GM12878 (cell line): ENCODE measurements at regions not wholly inside any gene's neighbourhood (a gene's known extent, or its start where the extent isn't known, plus 50 kb on each side); places are given as distances from the start of the nearest gene placed in this dataset.

Source experiments
- ATAC-seq: fragments of 200-7000 bp; cut with Tn5 transposase; 3 replicates; pipeline ENCODE4 v1.9.1; 2020; ENCODE audit warnings: mild to moderate bottlenecking, moderate library complexity
- BruUV-seq: library from RNA; stranded (reverse); fragments of 400-500 nt; replicated peaks from 2 replicates; lab custom pipeline; 2021; lab: Mats Ljungman, UMichigan
- CTCF ChIA-PET: fragments of 300-600 bp; sonication (Branson Sonifier 250); formaldehyde crosslinking; extraction: SDS; loops from one replicate; lab custom pipeline; 2021; ENCODE audit warnings: inconsistent platforms; lab: Yijun Ruan, JAX
- POLR2A ChIA-PET: fragments of 350-600 bp; formaldehyde crosslinking; extraction: SDS; loops from one replicate; lab custom pipeline; 2021; ENCODE audit warnings: inconsistent platforms; lab: Charles Lee
- RAD21 ChIA-PET: fragments of 300-600 bp; sonication (Branson Sonifier 250); formaldehyde crosslinking; loops from one replicate; lab custom pipeline; 2023; ENCODE audit warnings: antibody characterized with exemption; ENCODE audit not compliant: unreplicated experiment; lab: Charles Lee
- SMC1A ChIA-PET: fragments of 300-600 bp; sonication (Branson Sonifier 250); formaldehyde crosslinking; loops from one replicate; lab custom pipeline; 2023; ENCODE audit not compliant: unreplicated experiment, uncharacterized antibody; lab: Charles Lee
- DNase-seq: peaks from one replicate; pipeline ENCODE4 v3.0.0-alpha.2; 2011; ENCODE audit warnings: low read depth, low spot score
- FAIRE-seq: peaks from 3 replicates; lab custom pipeline; 2011; peaks lifted over from hg19 to GRCh38; lab: Jason Lieb, UNC
- H2AFZ ChIP-seq: 2 replicates; pipeline ENCODE4 v1.6.0; 2011; ENCODE audit warnings: low read depth, low read length, control low read depth; ENCODE audit not compliant: control insufficient read depth
- H3K27ac ChIP-seq: 2 replicates; pipeline ENCODE4 v1.5.1; 2011; ENCODE audit warnings: control low read depth; ENCODE audit not compliant: control insufficient read depth, insufficient read depth
- H3K27me3 ChIP-seq, 2 experiments: replicated peaks in 1 of 2; 2 replicates each; pipeline versions ENCODE4 v1.6.0 to v1.6.1; 2011; ENCODE audit warnings: low read length in 1 of 2; ENCODE audit not compliant: control insufficient read depth in 2 of 2, insufficient read depth in 2 of 2
- H3K36me3 ChIP-seq, 2 experiments: 2 replicates each; pipeline ENCODE4 v1.5.1; 2011; ENCODE audit warnings: low read length in 1 of 2; ENCODE audit not compliant: control insufficient read depth in 2 of 2, insufficient read depth in 2 of 2
- H3K4me1 ChIP-seq: 2 replicates; pipeline ENCODE4 v1.6.1; 2011; ENCODE audit warnings: mild to moderate bottlenecking, low read length, moderate library complexity, mixed read lengths; ENCODE audit not compliant: control insufficient read depth, insufficient read depth
- H3K4me2 ChIP-seq: 2 replicates; pipeline ENCODE4 v1.6.0; 2011; ENCODE audit warnings: control low read depth; ENCODE audit not compliant: control insufficient read depth, insufficient read depth
- H3K4me3 ChIP-seq: fragments of 200-600 bp; sonication (generic); 2 replicates; pipeline ENCODE4 v1.5.1; 2016
- H3K79me2 ChIP-seq: 2 replicates; pipeline ENCODE4 v1.6.0; 2011; ENCODE audit warnings: low read length; ENCODE audit not compliant: control insufficient read depth, insufficient read depth
- H3K9ac ChIP-seq: 2 replicates; pipeline ENCODE4 v1.8.0; 2011; ENCODE audit warnings: low read length, control low read depth, mixed read lengths; ENCODE audit not compliant: control insufficient read depth, insufficient read depth
- H3K9me3 ChIP-seq: replicated peaks from 3 replicates; pipeline ENCODE4 v1.5.1; 2011; ENCODE audit warnings: mild to moderate bottlenecking, low read length; ENCODE audit not compliant: control insufficient read depth, insufficient read depth
- H4K20me1 ChIP-seq: 2 replicates; pipeline ENCODE4 v1.6.0; 2011; ENCODE audit not compliant: control insufficient read depth, insufficient read depth
- FOXK2 ChIP-seq: fragments of 450-650 bp; IDR thresholded peaks from 2 replicates; pipeline ENCODE4 v1.6.1; 2017; ENCODE audit warnings: mild to moderate bottlenecking, moderate library complexity
- GATAD2B ChIP-seq: fragments of 450-650 bp; conservative IDR thresholded peaks from 2 replicates; pipeline ENCODE4 v1.6.1; 2017; ENCODE audit warnings: low read depth, mild to moderate bottlenecking, moderate library complexity
- IRF4 ChIP-seq: IDR thresholded peaks from 2 replicates; pipeline ENCODE4 v1.6.1; 2011; ENCODE audit warnings: low read depth, low read length
- RCOR1 ChIP-seq: conservative IDR thresholded peaks from 2 replicates; pipeline ENCODE4 v1.6.1; 2012; ENCODE audit warnings: low read depth, low read length, improper control_type of control experiment
- RELB ChIP-seq: fragments of 450-650 bp; IDR thresholded peaks from 2 replicates; pipeline ENCODE4 v1.6.1; 2017; ENCODE audit warnings: low read depth, mild to moderate bottlenecking, moderate library complexity
- SIN3A ChIP-seq: IDR thresholded peaks from 2 replicates; pipeline ENCODE4 v1.6.1; 2012; ENCODE audit warnings: low read depth, low read length, improper control_type of control experiment
- STAT1 ChIP-seq: fragments of 450-650 bp; conservative IDR thresholded peaks from 2 replicates; pipeline ENCODE4 v1.6.1; 2014; ENCODE audit warnings: antibody characterized with exemption, mild to moderate bottlenecking
- WRNIP1 ChIP-seq: IDR thresholded peaks from 2 replicates; pipeline ENCODE4 v1.6.1; 2011; ENCODE audit warnings: low read depth, low read length, improper control_type of control experiment, borderline replicate concordance
- WGBS: methylation state at CpG from one replicate; pipeline ENCODE4 v1.1.6; 2016; ENCODE audit warnings: low lambda C conversion rate; ENCODE audit not compliant: insufficient replicate concordance, insufficient coverage; ENCODE audit errors: missing lambda C conversion rate; 5-methylcytosine and 5-hydroxymethylcytosine counted together
- in situ Hi-C: fragments of 300-500 bp; cut with MboI; formaldehyde crosslinking; loops from 9 replicates; pipeline ENCODE4 v1.14.3; 2018; ENCODE audit warnings: mixed read lengths
- intact Hi-C: fragments of 100-400 bp; cut with micrococcal nuclease; formaldehyde crosslinking; loops from one replicate; pipeline ENCODE4 v1.14.2; 2022; ENCODE audit not compliant: unreplicated experiment
- TF ChIP-seq, protein P1 (sequence below): fragments of 450-650 bp; IDR thresholded peaks from 2 replicates; pipeline ENCODE4 v1.6.1; 2018; ENCODE audit warnings: borderline replicate concordance, mild to moderate bottlenecking; ENCODE audit not compliant: partially characterized antibody
- TF ChIP-seq, protein P2 (sequence below): IDR thresholded peaks from 2 replicates; pipeline ENCODE4 v1.6.1; 2012; ENCODE audit warnings: low read depth, low read length, improper control_type of control experiment

DNA sequence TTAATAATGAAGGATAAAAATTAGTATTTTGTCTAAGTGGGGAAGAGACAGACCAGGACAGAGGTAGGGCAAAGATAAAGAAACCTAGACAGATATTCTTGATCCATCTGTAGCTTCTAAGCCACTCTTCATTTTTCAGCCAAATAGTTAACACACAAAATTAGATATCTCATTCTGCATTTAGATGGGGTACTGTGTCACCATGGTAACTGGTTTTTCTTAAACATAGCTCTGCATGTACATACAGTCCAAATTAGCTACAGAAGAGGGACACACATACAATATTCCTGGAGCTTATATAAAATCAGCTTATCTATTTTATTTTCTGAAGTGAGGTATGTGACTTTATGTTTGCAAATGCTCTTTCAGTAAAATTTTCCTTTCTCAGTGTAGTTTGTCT is 393.7 kb downstream of the PPP3CA start:
- ChIA-PET POLR2A (no interaction called here), CTCF (interaction anchor here (0.6 to 1.5 kb wide), 4 partner anchors 66 to 777 kb away, joined by 3 to 6 read pairs (median 4); no protein-coding TSS in a partner anchor), SMC1A (interaction anchor here (1.0 to 1.3 kb wide), 4 partner anchors 12 to 860 kb away, joined by 3 to 4 read pairs (median 3); no protein-coding TSS in a partner anchor), RAD21 (no interaction called here)
- no peaks in the 10 kb centered on the region for H3K36me3 ChIP-seq
- H3K9me3 ChIP-seq: no peaks in the 10 kb centered on the region
- TF ChIP-seq, protein P1, sequence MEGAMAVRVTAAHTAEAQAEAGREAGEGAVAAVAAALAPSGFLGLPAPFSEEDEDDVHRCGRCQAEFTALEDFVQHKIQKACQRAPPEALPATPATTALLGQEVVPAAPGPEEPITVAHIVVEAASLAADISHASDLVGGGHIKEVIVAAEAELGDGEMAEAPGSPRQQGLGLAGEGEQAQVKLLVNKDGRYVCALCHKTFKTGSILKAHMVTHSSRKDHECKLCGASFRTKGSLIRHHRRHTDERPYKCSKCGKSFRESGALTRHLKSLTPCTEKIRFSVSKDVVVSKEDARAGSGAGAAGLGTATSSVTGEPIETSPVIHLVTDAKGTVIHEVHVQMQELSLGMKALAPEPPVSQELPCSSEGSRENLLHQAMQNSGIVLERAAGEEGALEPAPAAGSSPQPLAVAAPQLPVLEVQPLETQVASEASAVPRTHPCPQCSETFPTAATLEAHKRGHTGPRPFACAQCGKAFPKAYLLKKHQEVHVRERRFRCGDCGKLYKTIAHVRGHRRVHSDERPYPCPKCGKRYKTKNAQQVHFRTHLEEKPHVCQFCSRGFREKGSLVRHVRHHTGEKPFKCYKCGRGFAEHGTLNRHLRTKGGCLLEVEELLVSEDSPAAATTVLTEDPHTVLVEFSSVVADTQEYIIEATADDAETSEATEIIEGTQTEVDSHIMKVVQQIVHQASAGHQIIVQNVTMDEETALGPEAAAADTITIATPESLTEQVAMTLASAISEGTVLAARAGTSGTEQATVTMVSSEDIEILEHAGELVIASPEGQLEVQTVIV: no peak
- no peak overlapping the region for H3K4me3 ChIP-seq
- in situ Hi-C loops (no loop called here), intact Hi-C loops (no loop called here)
- no peak for ATAC-seq
- H3K4me2 ChIP-seq: no peak overlapping the region
- no TSS peak for BruUV-seq
- H3K27ac ChIP-seq: no peak overlapping the region
- no peak for DNase-seq
- FAIRE-seq: no peak
- no peaks in the 10 kb centered on the region for H3K27me3 ChIP-seq
- no peaks in the 10 kb centered on the region for H3K79me2 ChIP-seq
- no peaks in the 10 kb centered on the region for H3K4me1 ChIP-seq
- H2AFZ ChIP-seq: no peak overlapping the region
- H4K20me1 ChIP-seq: no peaks in the 10 kb centered on the region
- H3K9ac ChIP-seq: no peak overlapping the region

GRCh38 chr4:100952590-100952989 is 394.7 kb downstream of the PPP3CA start:
- CTCF ChIA-PET: interaction anchor here (1.4 to 1.5 kb wide), 2 partner anchors 67 to 104 kb away, joined by 4 to 6 read pairs; no protein-coding TSS in a partner anchor
- intact Hi-C loops (no loop called here), in situ Hi-C loops (no loop called here)
- no peaks in the 10 kb centered on the region for H3K9me3 ChIP-seq
- DNase-seq: no peak
- POLR2A ChIA-PET: no interaction called here
- no peak for FAIRE-seq
- H3K4me1 ChIP-seq: no peaks in the 10 kb centered on the region
- no TSS peak for BruUV-seq
- 72% methylated on average over 4 of the region's 4 CpGs for WGBS
- RAD21 ChIA-PET: no interaction called here
- TF ChIP-seq GATAD2B (no peak), WRNIP1 (no peak), RCOR1 (no peak), FOXK2 (no peak), SIN3A (no peak), STAT1 (no peak), RELB (no peak), IRF4 (no peak)
- TF ChIP-seq, protein P2, sequence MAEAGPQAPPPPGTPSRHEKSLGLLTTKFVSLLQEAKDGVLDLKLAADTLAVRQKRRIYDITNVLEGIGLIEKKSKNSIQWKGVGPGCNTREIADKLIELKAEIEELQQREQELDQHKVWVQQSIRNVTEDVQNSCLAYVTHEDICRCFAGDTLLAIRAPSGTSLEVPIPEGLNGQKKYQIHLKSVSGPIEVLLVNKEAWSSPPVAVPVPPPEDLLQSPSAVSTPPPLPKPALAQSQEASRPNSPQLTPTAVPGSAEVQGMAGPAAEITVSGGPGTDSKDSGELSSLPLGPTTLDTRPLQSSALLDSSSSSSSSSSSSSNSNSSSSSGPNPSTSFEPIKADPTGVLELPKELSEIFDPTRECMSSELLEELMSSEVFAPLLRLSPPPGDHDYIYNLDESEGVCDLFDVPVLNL: no peak
- H4K20me1 ChIP-seq: no peaks in the 10 kb centered on the region
- no peak overlapping the region for H3K4me2 ChIP-seq
- H3K9ac ChIP-seq: no peak overlapping the region
- H2AFZ ChIP-seq: no peak overlapping the region
- no peak for ATAC-seq
- H3K79me2 ChIP-seq: no peaks in the 10 kb centered on the region
- no peaks in the 10 kb centered on the region for H3K36me3 ChIP-seq
- H3K27me3 ChIP-seq: no peaks in the 10 kb centered on the region
- no peak overlapping the region for H3K4me3 ChIP-seq
- SMC1A ChIA-PET: interaction anchor here (1.3 kb wide), 1 partner anchor 11 kb away, joined by 4 read pairs; no protein-coding TSS in a partner anchor
- no peak overlapping the region for H3K27ac ChIP-seq
